Right cardiac atrium (tissue), 5 donors: ENCODE measurements at regions not wholly inside any gene's neighbourhood (a gene's known extent, or its start where the extent isn't known, plus 50 kb on each side); places are given as distances from the start of the nearest gene placed in this dataset.
"Not testable (repeated sequence)": the region's sequence is repeated elsewhere in the genome, so short reads cannot be mapped to it uniquely, and the experiment has no call there.

ENCODE experiments used
- ATAC-seq, 2 donors: fragments of 200-7000 bp; cut with Tn5 transposase; one replicate each; pipeline versions ENCODE4 v1.8.0 to v1.9.1; 2020; ENCODE audit warnings: moderate library complexity in 2 of 2, mild to moderate bottlenecking in 1 of 2
- DNase-seq, 3 donors: peaks; one replicate each; pipeline ENCODE4 v3.0.0-alpha.2; 2020
- H3K27ac ChIP-seq: one replicate; pipeline ENCODE4 v1.5.1; 2013; ENCODE audit warnings: mild to moderate bottlenecking, low read length, control low read depth, moderate library complexity
- H3K27me3 ChIP-seq: one replicate; pipeline ENCODE4 v1.6.1; 2013; ENCODE audit not compliant: control insufficient read depth, insufficient read depth
- H3K4me1 ChIP-seq: one replicate; pipeline ENCODE4 v1.6.1; 2013; ENCODE audit warnings: low read length; ENCODE audit not compliant: control insufficient read depth, insufficient read depth
- H3K4me3 ChIP-seq: one replicate; pipeline ENCODE4 v1.5.1; 2013; ENCODE audit warnings: low read length, control low read depth
- H3K9me3 ChIP-seq: one replicate; pipeline ENCODE4 v1.6.1; 2013; ENCODE audit warnings: low read length; ENCODE audit not compliant: control insufficient read depth
- WGBS: extraction: QIAGEN DNeasy Blood & Tissue Kit; methylation state at CpG from one replicate; pipeline ENCODE4 v1.1.7; 2013; 5-methylcytosine and 5-hydroxymethylcytosine counted together
- intact Hi-C, 4 donors: fragments of 100-400 bp; cut with DNase I; formaldehyde crosslinking; loops; one replicate each; pipeline versions ENCODE4 v1.11.0 to v1.14.0; 2022 to 2023
- donor health status: healthy with polysubstance abuse.
- donor health status: DM: no; HTN: yes; CAD: no.
- donor health status: DM: no; HTN: no; CAD: no.
- donor health status: DM: no; HTN: yes; CAD: no; lungs with severe emphysema.
- donor health status: DM: yes; HTN: yes; CAD: no.

GRCh38 chr1:72399807-72400206 is 117.5 kb upstream of the NEGR1 start:
- no peaks in the 10 kb centered on the region for H3K9me3 ChIP-seq
- DNase-seq, result no peak
- no peaks in the 10 kb centered on the region for H3K27me3 ChIP-seq
- no peak for ATAC-seq
- no peak overlapping the region for H3K27ac ChIP-seq
- intact Hi-C loops, result no loop called here
- WGBS, result 94% methylated on average over 2 of the region's 2 CpGs
- no peak overlapping the region for H3K4me3 ChIP-seq
- no peaks in the 10 kb centered on the region for H3K4me1 ChIP-seq

- ATAC-seq (peak in 1 of 2 donors; percentile 62), DNase-seq (peak in 2 of 3 donors; percentile 14 to 63)
- H3K27me3 ChIP-seq, result no peaks in the 10 kb centered on the region
- H3K27ac ChIP-seq, result no peak overlapping the region
- no peaks in the 10 kb centered on the region for H3K9me3 ChIP-seq
- intact Hi-C loops, result no loop called here
- no peak overlapping the region for H3K4me3 ChIP-seq
- H3K4me1 ChIP-seq, result no peaks in the 10 kb centered on the region
Measured at GRCh38 chr1:72397786-72398185, 115.4 kb upstream of the NEGR1 start.

GRCh38 chr1:72394457-72394856 is 112.1 kb upstream of the NEGR1 start:
- Histone ChIP-seq H3K9me3 (no peaks in the 10 kb centered on the region), H3K27me3 (no peaks in the 10 kb centered on the region), H3K4me3 (no peak overlapping the region), H3K27ac (no peak overlapping the region), H3K4me1 (no peaks in the 10 kb centered on the region)
- DNase-seq (no peak), ATAC-seq (no peak)
- 71% methylated on average over 3 of the region's 3 CpGs for WGBS
- intact Hi-C loops, result no loop called here

- WGBS, result 88% methylated on average over 2 of the region's 2 CpGs
- no peaks in the 10 kb centered on the region for H3K27me3 ChIP-seq
- H3K9me3 ChIP-seq, result no peaks in the 10 kb centered on the region
- no peak for ATAC-seq
- H3K4me3 ChIP-seq, result no peak overlapping the region
- intact Hi-C loops, result no loop called here
- DNase-seq, result no peak
- H3K4me1 ChIP-seq, result no peaks in the 10 kb centered on the region
- no peak overlapping the region for H3K27ac ChIP-seq
Measured at GRCh38 chr1:72379072-72379471, 96.7 kb upstream of the NEGR1 start.

- no peaks in the 10 kb centered on the region for H3K4me1 ChIP-seq
- no peak for DNase-seq
- H3K9me3 ChIP-seq, result no peaks in the 10 kb centered on the region
- H3K27me3 ChIP-seq, result no peaks in the 10 kb centered on the region
- no peak overlapping the region for H3K4me3 ChIP-seq
- no peak for ATAC-seq
- intact Hi-C loops, result no loop called here
- no peak overlapping the region for H3K27ac ChIP-seq
Measured at GRCh38 chr1:72375226-72375625, 92.9 kb upstream of the NEGR1 start.

GRCh38 chr1:72371259-72372035 is 89.1 kb upstream of the NEGR1 start:
- H3K4me3 ChIP-seq, result no peak overlapping the region
- intact Hi-C loops, result no loop called here
- no peak overlapping the region for H3K27ac ChIP-seq
- H3K4me1 ChIP-seq, result no peaks in the 10 kb centered on the region
- no peaks in the 10 kb centered on the region for H3K27me3 ChIP-seq
- 67% methylated on average over 3 of the region's 3 CpGs for WGBS
- ATAC-seq, result no peak
- DNase-seq, result no peak
- no peaks in the 10 kb centered on the region for H3K9me3 ChIP-seq

- H3K9me3 ChIP-seq, H3K4me1 ChIP-seq, H3K27me3 ChIP-seq, H3K27ac ChIP-seq, intact Hi-C loops, H3K4me3 ChIP-seq, DNase-seq, ATAC-seq: not testable (repeated sequence)
- 80% methylated on average over 3 of the region's 3 CpGs for WGBS
Measured at GRCh38 chr1:72370836-72371235, 88.5 kb upstream of the NEGR1 start.

GRCh38 chr1:72369069-72369757 is 86.9 kb upstream of the NEGR1 start:
- intact Hi-C loops, result no loop called here
- no peaks in the 10 kb centered on the region for H3K9me3 ChIP-seq
- H3K27me3 ChIP-seq, result no peaks in the 10 kb centered on the region
- no peak overlapping the region for H3K4me3 ChIP-seq
- 72% methylated on average over 1 of the region's 1 CpG for WGBS
- no peak overlapping the region for H3K27ac ChIP-seq
- no peaks in the 10 kb centered on the region for H3K4me1 ChIP-seq
- ATAC-seq (no peak), DNase-seq (no peak)

GRCh38 chr1:72366466-72366865 is 84.1 kb upstream of the NEGR1 start:
- DNase-seq, result no peak
- no peak for ATAC-seq
- H3K4me1 ChIP-seq, result no peaks in the 10 kb centered on the region
- intact Hi-C loops, result no loop called here
- H3K27me3 ChIP-seq, result no peaks in the 10 kb centered on the region
- WGBS, result 47% methylated on average over 1 of the region's 1 CpG
- H3K4me3 ChIP-seq, result no peak overlapping the region
- no peak overlapping the region for H3K27ac ChIP-seq
- no peaks in the 10 kb centered on the region for H3K9me3 ChIP-seq

GRCh38 chr1:72365693-72366092 is 83.4 kb upstream of the NEGR1 start:
- no peak overlapping the region for H3K27ac ChIP-seq
- WGBS, result 82% methylated on average over 3 of the region's 3 CpGs
- H3K9me3 ChIP-seq, result no peaks in the 10 kb centered on the region
- no peak for DNase-seq
- intact Hi-C loops, result no loop called here
- H3K4me1 ChIP-seq, result no peaks in the 10 kb centered on the region
- H3K27me3 ChIP-seq, result no peaks in the 10 kb centered on the region
- H3K4me3 ChIP-seq, result no peak overlapping the region
- no peak for ATAC-seq

- Histone ChIP-seq H3K27me3 (no peaks in the 10 kb centered on the region), H3K27ac (no peak overlapping the region), H3K9me3 (no peaks in the 10 kb centered on the region), H3K4me1 (no peaks in the 10 kb centered on the region), H3K4me3 (no peak overlapping the region)
- WGBS, result 72% methylated on average over 1 of the region's 1 CpG
- ATAC-seq, result no peak
- intact Hi-C loops, result no loop called here
- no peak for DNase-seq
Measured at GRCh38 chr1:72362538-72362937, 80.2 kb upstream of the NEGR1 start.
